22Rv1 (cell line): ENCODE measurements at regions not wholly inside any gene's neighbourhood (a gene's known extent, or its start where the extent isn't known, plus 50 kb on each side); places are given as distances from the start of the nearest gene placed in this dataset.

ENCODE experiments used
- H3K27ac ChIP-seq: fragments of 450-650 bp; 2 replicates; pipeline ENCODE4 v1.5.1; 2017
- ZFX ChIP-seq: fragments of 450-650 bp; IDR thresholded peaks from 2 replicates; pipeline ENCODE4 v1.6.1; 2017; ENCODE audit warnings: antibody characterized with exemption, borderline replicate concordance
- TF ChIP-seq, protein P1 (sequence below): fragments of 450-650 bp; IDR thresholded peaks from 2 replicates; pipeline ENCODE4 v1.5.1; 2017; ENCODE audit warnings: mild to moderate bottlenecking

DNA sequence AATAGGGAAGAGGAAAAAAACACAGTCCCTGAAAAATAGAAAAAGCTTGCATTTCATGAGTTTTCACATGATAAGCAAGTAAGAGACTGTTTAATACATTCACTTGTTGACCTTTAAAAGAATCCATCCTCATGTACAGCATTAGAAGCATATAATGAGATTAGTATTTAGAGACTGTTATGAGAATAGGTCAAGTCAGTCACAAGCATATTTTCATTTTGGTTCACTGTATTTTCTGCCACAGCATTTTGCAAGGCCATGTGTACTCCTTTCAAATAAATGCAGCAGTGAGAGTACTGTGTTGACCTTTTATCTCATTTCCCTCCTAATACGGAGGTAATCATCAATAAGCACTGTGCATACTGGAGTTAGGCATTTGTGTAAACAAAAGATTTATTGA is 162.2 kb upstream of the SETMAR start:
- H3K27ac ChIP-seq = no peak overlapping the region
- no peak for TF ChIP-seq ZFX
- TF ChIP-seq, protein P1, sequence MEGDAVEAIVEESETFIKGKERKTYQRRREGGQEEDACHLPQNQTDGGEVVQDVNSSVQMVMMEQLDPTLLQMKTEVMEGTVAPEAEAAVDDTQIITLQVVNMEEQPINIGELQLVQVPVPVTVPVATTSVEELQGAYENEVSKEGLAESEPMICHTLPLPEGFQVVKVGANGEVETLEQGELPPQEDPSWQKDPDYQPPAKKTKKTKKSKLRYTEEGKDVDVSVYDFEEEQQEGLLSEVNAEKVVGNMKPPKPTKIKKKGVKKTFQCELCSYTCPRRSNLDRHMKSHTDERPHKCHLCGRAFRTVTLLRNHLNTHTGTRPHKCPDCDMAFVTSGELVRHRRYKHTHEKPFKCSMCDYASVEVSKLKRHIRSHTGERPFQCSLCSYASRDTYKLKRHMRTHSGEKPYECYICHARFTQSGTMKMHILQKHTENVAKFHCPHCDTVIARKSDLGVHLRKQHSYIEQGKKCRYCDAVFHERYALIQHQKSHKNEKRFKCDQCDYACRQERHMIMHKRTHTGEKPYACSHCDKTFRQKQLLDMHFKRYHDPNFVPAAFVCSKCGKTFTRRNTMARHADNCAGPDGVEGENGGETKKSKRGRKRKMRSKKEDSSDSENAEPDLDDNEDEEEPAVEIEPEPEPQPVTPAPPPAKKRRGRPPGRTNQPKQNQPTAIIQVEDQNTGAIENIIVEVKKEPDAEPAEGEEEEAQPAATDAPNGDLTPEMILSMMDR = no peak

DNA sequence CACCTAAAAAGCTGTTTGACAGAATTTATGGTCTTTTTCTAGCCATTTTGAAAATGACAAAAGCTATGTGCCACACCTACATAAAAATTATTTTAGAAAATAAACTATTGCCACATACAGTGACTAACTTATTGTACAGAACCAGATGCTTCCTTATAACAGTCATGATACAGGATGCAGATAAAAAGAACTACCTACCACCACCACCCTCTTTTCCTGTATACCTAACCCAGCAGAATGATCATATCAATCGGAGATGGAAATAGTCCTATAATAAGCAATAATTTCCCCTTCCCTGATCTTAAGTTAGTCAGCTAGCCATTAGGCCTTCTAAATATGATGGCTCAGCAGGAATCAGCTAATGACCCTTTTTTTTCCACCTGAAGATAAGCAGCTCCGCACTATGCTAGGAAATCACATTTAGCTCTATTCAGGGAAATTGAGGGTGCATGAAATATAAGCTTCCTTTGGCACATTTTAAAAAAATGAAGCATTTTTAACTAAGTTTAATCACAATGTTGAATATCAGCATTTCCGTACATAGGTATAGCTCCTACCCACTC is 155.5 kb upstream of the SETMAR start:
- H3K27ac ChIP-seq = no peak overlapping the region

DNA sequence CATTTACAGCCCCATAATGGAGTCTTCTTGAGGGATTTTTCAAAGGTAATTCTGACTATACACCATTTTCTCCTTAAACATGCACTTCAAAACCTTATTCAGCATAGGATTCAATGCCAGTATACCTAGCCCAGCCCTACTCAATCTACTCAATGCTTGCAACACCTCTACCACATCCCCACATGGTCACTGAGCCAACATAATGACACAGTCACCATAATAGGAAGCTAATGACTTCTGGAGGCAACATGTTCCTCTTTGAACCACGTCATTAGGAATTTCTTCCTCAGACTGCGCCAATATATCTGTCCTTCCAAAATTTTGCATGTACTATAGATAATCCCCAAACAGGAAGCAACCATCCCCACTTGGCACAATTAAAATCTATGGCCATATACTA is 153.9 kb upstream of the SETMAR start:
- H3K27ac ChIP-seq = no peak overlapping the region
- TF ChIP-seq, protein P1 = no peak
- TF ChIP-seq ZFX = no peak

More for the DNA sequence above, 155.5 kb upstream of the SETMAR start:
- TF ChIP-seq ZFX = no peak
- TF ChIP-seq, protein P1 = no peak

DNA sequence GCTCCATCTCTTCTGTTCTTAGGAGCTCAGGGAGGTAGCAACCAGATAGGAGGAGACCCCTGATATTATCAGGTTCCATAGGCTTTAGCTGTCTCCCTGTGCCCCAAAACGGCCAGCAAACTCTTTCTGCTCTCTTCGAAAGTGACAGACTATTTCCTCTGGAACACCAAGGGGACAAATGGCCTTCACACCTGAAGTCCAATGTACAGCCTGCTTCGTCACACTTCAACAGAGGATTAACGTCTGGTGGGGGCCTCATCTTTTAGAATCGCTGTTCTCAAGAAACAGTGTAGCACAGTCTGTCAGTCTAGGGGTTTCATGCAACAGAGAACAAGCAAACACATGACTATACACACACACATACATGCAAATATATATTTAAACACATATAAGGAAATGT is 152.4 kb upstream of the SETMAR start:
- no peak overlapping the region for H3K27ac ChIP-seq
- TF ChIP-seq, protein P1 = no peak
- TF ChIP-seq ZFX = no peak

DNA sequence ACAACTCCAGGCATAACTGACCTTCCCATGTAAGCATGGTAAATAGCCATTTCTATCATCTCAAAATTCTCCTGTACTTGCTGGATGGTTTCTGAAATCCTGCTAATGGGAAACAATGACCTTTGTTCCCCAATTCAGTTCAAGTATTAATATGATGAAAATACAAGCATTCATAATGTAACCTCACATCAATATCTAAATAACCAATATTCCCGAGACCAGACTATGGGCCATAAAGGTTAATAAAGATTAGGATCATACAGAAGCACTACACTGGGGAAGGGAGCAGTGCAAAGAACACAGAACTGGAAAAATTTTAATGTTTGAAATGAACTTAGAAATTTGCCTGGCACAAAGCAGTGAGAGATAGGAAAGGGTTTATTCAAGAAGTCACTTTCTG is 151.3 kb upstream of the SETMAR start:
- TF ChIP-seq ZFX = no peak
- TF ChIP-seq, protein P1 = no peak
- no peak overlapping the region for H3K27ac ChIP-seq

DNA sequence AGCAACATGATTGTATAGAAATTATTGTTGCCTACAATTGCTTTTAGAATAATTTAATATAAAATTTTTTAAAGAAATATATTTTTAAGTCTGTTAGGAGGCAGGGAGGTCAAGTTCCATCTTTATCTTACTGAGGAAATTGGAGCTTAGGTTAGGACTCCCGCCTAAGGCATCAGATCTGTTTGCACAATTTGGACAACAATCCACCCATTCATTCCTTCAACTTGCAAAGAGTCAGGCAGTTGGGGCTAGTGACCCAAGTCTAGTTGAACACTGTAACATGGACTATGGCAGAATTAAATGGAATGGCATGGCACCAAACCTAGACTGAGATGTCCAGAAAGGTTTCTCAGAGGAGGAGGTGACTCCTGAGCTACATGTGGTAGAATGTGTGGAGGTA is 149.4 kb upstream of the SETMAR start:
- TF ChIP-seq, protein P1 = no peak
- H3K27ac ChIP-seq = no peak overlapping the region

DNA sequence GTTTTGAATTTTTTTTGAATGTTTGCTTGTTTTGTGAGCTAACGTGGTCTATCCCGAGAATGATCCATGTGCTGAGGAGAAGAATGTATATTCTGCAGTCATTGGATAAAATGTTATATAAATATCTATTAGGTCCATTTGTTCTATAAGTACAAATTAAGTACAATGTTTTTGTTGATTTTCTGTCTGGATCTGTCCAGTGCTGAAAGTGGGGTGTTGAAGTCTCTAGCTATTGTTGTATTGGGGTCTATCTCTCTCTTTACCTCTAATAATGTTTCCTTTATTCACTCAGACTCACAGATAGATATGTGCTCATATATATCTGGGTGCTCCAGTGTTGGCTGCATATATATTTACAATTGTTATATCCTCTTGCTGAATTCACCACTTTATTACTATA is 144.8 kb upstream of the SETMAR start:
- TF ChIP-seq, protein P1 = no peak
- no peak for TF ChIP-seq ZFX
- no peak overlapping the region for H3K27ac ChIP-seq
